AG20443 (cell line): ENCODE measurements at regions not wholly inside any gene's neighbourhood (a gene's known extent, or its start where the extent isn't known, plus 50 kb on each side); places are given as distances from the start of the nearest gene placed in this dataset.

ENCODE experiments used
- DNase-seq: peaks from one replicate; pipeline ENCODE4 v3.0.0; 2012; ENCODE audit warnings: low spot score, mixed read lengths

GRCh38 chr1:172952516-172952915, 98.2 kb downstream of the TNFSF18 start:
- DNase-seq = no peak

- no peak for DNase-seq
These were observed 96.1 kb downstream of the TNFSF18 start for GRCh38 chr1:172954476-172955150.

GRCh38 chr1:172955161-172955815, 95.5 kb downstream of the TNFSF18 start:
- peak; percentile 68 for DNase-seq

- no peak for DNase-seq
These were observed 93.9 kb downstream of the TNFSF18 start for GRCh38 chr1:172956871-172957270.

DNA sequence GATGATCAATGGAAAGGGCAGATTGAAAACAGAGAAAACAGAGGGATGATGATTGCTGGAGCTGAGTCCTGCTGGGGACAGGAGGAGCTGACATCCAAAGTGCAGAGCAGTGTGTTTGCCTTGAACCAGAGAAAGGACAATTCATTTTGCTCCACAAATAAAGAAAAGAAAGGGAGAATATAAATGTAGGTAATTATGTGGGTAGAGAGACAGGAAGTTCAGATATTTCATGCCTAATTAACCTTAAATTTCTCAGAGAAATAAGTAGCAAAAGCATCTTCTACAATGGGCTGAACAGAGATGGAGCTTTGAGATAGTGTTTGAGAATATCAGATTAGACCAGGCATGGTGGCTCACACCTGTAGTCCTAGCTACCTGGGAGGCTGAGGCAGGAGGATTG, 93.2 kb downstream of the TNFSF18 start:
- no peak for DNase-seq

- no peak for DNase-seq
These were observed 91.2 kb downstream of the TNFSF18 start for GRCh38 chr1:172959571-172959970.

GRCh38 chr1:172960019-172960418, 90.7 kb downstream of the TNFSF18 start:
- DNase-seq = peak; percentile 43

- DNase-seq = peak; percentile 24
These were observed 90.1 kb downstream of the TNFSF18 start for GRCh38 chr1:172960454-172961208.

- DNase-seq = no peak
These were observed 85.9 kb downstream of the TNFSF18 start for GRCh38 chr1:172964864-172965263.

DNA sequence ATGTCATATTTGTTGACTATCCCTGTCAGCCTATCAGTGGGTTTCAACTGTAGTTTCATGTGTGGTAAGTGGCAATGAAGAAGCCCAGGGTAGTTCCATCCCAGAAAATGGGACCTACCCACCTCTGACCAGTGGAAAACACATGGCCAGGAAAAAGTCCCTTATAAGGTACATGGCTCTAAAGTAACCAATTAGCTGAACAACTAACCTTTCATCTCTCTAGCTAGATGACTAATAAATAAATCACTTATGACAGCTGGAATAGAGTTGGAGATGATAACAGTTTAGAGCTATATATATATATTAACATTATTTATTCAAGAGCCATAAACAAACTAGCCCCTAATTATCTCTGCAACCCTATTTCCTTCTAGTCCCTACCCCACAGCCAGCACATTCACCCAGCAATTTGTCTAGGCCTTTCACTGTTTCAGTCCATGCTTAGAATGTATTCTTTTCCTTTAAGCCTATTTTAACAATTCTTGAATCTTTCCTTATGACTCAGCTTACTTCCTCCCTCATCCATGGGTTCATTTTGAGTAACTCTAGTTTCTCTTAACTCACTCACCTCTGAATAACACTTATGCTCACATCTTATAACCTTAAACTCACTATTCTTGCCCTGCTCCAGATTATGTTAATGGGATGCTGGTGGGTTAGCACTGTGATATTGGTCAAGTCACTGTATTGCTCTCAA, 83.7 kb downstream of the TNFSF18 start:
- DNase-seq = no peak

DNA sequence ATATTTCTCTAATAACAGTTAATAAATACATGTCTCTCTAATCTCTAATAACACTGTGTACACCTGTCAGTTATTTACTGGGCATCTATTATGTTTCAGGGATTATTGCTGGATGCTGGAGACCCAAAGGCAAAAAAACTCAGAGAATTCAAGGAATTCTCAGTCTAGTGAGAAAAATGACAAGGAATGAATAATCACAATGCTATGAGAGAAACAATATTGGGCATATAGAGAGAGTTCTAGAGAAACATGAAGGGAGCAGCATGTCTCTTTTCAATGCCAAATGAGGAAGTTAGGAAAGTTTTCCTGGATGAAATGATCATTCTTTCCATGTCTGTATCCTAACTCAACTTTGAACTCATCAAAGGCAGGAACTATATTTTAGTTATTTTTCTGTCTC, 82.8 kb downstream of the TNFSF18 start:
- DNase-seq = peak; percentile 15

DNA sequence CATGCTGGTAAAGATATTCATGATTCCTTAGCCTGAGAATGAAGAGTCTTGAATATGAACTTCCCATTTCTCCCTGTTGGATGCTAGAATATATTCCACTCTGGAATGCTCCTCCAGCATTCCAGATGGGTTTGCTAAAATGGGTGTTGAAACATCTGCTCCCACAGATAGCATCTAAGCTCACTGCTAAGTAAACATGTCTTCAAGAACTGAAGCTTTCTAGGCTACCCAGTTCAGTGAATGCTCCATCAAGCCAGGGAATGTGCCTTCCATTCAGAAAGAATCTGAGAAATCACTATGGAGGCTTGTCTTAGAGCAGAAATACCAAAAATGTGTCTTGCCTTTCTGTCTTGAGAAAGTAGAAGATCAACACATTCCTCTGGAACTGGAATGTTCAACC, 81.1 kb downstream of the TNFSF18 start:
- DNase-seq = peak; percentile 66

DNA sequence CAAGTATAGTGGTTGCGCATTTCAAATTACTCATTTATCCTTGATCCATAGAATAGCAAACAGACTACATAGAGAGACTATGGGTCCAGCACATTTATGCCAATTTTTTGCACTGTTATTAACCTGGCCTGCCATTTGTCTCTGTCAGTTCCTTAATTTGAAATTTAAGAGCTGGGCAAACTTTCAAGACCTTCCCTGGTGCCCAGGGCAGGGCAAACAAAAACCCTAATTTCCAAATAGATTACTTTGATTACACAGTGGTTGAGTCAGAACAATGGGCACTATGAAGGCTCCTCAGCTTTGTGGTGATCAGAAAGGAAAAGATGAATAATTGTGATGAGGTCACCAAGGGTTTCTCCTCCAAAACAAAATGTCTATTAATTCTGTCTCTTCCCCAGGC, 80.6 kb downstream of the TNFSF18 start:
- DNase-seq = peak; percentile 34

GRCh38 chr1:172971241-172971640, 79.5 kb downstream of the TNFSF18 start:
- no peak for DNase-seq

DNA sequence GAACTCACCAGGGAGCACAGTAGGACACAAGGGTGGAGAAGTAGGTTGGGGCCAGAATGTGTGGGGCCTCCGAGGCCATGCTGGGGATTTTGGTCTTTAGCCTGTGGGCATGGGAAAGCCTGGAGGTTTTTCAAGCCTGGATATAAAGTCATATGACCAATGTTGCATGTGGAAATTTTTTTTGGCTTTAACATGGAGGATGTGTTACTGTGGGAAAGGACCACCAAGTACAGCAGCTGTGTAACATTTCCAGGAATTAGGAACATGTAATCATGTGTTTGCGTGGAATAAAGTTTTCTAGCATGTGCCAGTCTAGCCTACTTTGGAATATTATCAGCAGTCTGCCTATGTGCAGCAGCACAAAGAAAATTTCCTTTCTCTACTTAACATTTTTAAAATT, 78.5 kb downstream of the TNFSF18 start:
- DNase-seq = no peak

DNA sequence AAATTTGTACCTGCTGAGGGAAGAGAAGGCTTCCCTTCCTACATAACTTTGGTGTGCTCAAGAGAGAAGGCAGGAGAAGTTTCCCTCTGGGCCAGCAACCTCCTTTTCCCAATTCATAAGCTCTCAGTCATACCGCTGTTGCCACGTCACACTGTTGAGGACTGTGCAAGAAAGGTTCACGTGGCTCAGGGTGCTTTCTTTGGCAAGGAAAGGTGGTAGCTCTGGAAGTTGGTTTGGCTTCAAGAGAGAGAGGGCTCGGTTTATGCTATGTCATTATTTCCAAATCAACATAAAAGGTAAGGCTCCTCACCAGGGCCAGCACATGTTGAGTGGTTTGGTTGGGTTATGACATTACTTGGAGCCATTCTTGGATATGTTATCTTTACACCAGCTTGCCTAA, 77.3 kb downstream of the TNFSF18 start:
- no peak for DNase-seq

GRCh38 chr1:172976222-172977041, 74.3 kb downstream of the TNFSF18 start:
- DNase-seq = peak; percentile 72

GRCh38 chr1:172977296-172978017, 73.3 kb downstream of the TNFSF18 start:
- DNase-seq = peak; percentile 30

GRCh38 chr1:172978595-172978994, 72.1 kb downstream of the TNFSF18 start:
- no peak for DNase-seq

GRCh38 chr1:172979828-172980227, 70.9 kb downstream of the TNFSF18 start:
- no peak for DNase-seq

DNA sequence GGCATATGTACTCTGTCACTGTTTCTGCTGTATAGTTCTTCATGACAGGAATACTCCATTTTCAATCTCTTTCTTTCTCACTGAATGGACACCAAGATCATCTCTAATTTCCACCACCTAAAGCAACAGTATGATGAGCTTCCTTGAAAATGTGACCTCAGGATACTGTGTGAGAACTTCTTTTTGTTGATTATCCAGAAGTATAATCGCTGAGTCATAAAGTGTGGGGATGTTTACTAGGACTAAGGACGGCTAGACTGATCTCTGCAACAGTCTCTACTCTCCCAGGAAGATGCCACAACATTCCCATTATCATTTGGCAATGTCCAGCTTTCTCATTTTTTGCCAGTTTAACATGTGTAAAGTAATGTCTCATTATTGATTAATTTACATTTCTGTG, 70.3 kb downstream of the TNFSF18 start:
- DNase-seq = peak; percentile 29
